A549 (cell line): ENCODE measurements at regions not wholly inside any gene's neighbourhood (a gene's known extent, or its start where the extent isn't known, plus 50 kb on each side); places are given as distances from the start of the nearest gene placed in this dataset.
"Not testable (repeated sequence)": the region's sequence is repeated elsewhere in the genome, so short reads cannot be mapped to it uniquely, and the experiment has no call there.

ENCODE experiments used
- ATAC-seq, 2 experiments: fragments of 200-7000 bp in 1 of 2; fragments of >200 bp in 1 of 2; cut with Nextera tagmentation in 1 of 2; cut with Tn5 transposase in 1 of 2; 3 replicates each; pipeline versions ENCODE4 v1.8.0 to v1.9.1; 2018 to 2020; ENCODE audit warnings: mild to moderate bottlenecking in 1 of 2, moderate library complexity in 1 of 2
- CTCF ChIA-PET: fragments of 300-600 bp; sonication (Branson Sonifier 250); formaldehyde crosslinking; extraction: SDS; loops from one replicate; lab custom pipeline; 2021; ENCODE audit warnings: antibody characterized with exemption, inconsistent platforms; lab: Yijun Ruan, JAX
- POLR2A ChIA-PET: fragments of 350-600 bp; formaldehyde crosslinking; extraction: SDS; loops from one replicate; lab custom pipeline; 2021; ENCODE audit warnings: antibody characterized with exemption, inconsistent platforms; lab: Yijun Ruan, JAX
- DNase-seq, 2 experiments: peaks; one replicate each; pipeline versions ENCODE4 v3.0.0 to v3.0.0-alpha.2; 2011 to 2016; ENCODE audit warnings: low read depth in 1 of 2, low spot score in 1 of 2
- FAIRE-seq: peaks from 2 replicates; lab custom pipeline; 2011; peaks lifted over from hg19 to GRCh38; lab: Jason Lieb, UNC
- H3K27ac ChIP-seq, 2 experiments: fragments of >200 bp; sonication (Bioruptor Twin); formaldehyde crosslinking; 3 replicates each; pipeline ENCODE4 v1.5.1; 2016 to 2017
- H3K4me1 ChIP-seq: fragments of >200 bp; sonication (Bioruptor Twin); formaldehyde crosslinking; 3 replicates; pipeline ENCODE4 v1.6.1; 2016
- H3K4me2 ChIP-seq: fragments of >200 bp; sonication (Bioruptor Twin); formaldehyde crosslinking; 3 replicates; pipeline ENCODE4 v1.6.1; 2016
- H3K4me3 ChIP-seq: fragments of >200 bp; sonication (Bioruptor Twin); formaldehyde crosslinking; 3 replicates; pipeline ENCODE4 v1.5.1; 2016
- H3K9me3 ChIP-seq: fragments of >200 bp; sonication (Bioruptor Twin); formaldehyde crosslinking; 3 replicates; pipeline ENCODE4 v1.6.1; 2016
- E2F6 ChIP-seq: IDR thresholded peaks from 2 replicates; pipeline ENCODE4 v1.6.1; 2012; ENCODE audit warnings: low read depth, borderline replicate concordance
- EP300 ChIP-seq, 2 experiments: fragments of >200 bp; sonication (Bioruptor Twin); formaldehyde crosslinking; IDR thresholded peaks; 2 replicates in 1 of 2; 3 replicates in 1 of 2; pipeline ENCODE4 v1.6.1; 2016 to 2017
- HEYL ChIP-seq: fragments of 250-450 bp; sonication (Bioruptor Pico); IDR thresholded peaks from 2 replicates; pipeline ENCODE4 v1.8.0; 2021; ENCODE audit warnings: mild to moderate bottlenecking, moderate library complexity
- HMGXB4 ChIP-seq: fragments of 250-450 bp; sonication (Bioruptor Pico); IDR thresholded peaks from 2 replicates; pipeline ENCODE4 v1.5.0; 2021; ENCODE audit warnings: mild to moderate bottlenecking, moderate library complexity, borderline replicate concordance
- HOXB13 ChIP-seq: fragments of 250-450 bp; sonication (Bioruptor Pico); IDR thresholded peaks from 2 replicates; pipeline ENCODE4 v1.5.0; 2020; ENCODE audit warnings: low read depth, mild to moderate bottlenecking, moderate library complexity
- JUN ChIP-seq, 2 experiments: fragments of >200 bp; sonication (Bioruptor Twin); formaldehyde crosslinking; IDR thresholded peaks; 2 replicates in 1 of 2; 3 replicates in 1 of 2; pipeline ENCODE4 v1.6.1; 2016 to 2017
- MAFK ChIP-seq: fragments of 450-650 bp; IDR thresholded peaks from 2 replicates; pipeline ENCODE4 v1.6.1; 2014; ENCODE audit not compliant: partially characterized antibody
- MAX ChIP-seq: IDR thresholded peaks from 2 replicates; pipeline ENCODE4 v1.6.1; 2012
- NFE2L2 ChIP-seq: fragments of 150-350 bp; conservative IDR thresholded peaks from 2 replicates; pipeline ENCODE4 v1.6.1; 2014; ENCODE audit warnings: low read length
- NPAS2 ChIP-seq: fragments of 250-450 bp; sonication (Bioruptor Pico); IDR thresholded peaks from 2 replicates; pipeline ENCODE4 v1.8.0; 2022; ENCODE audit warnings: mild to moderate bottlenecking, moderate library complexity, borderline replicate concordance
- PBX3 ChIP-seq: IDR thresholded peaks from 2 replicates; pipeline ENCODE4 v1.6.1; 2012
- POLR2AphosphoS2 ChIP-seq: conservative IDR thresholded peaks from 2 replicates; pipeline ENCODE4 v1.6.1; 2012; ENCODE audit warnings: low read length, improper control_type of control experiment, inconsistent platforms
- RAD21 ChIP-seq, 2 experiments: fragments of >200 bp in 1 of 2; sonication (Bioruptor Twin) in 1 of 2; formaldehyde crosslinking in 1 of 2; IDR thresholded peaks in 1 of 2; conservative IDR thresholded peaks in 1 of 2; 2 replicates in 1 of 2; 3 replicates in 1 of 2; pipeline ENCODE4 v1.6.1; 2012 to 2018; ENCODE audit warnings: inconsistent platforms in 1 of 2
- REST ChIP-seq: fragments of 200-600 bp; sonication (generic); IDR thresholded peaks from 2 replicates; pipeline ENCODE4 v1.6.1; 2016; ENCODE audit warnings: antibody characterized with exemption, mild to moderate bottlenecking, moderate library complexity
- TP53 ChIP-seq: fragments of 250-450 bp; sonication (Bioruptor Pico); IDR thresholded peaks from 2 replicates; pipeline ENCODE4 v1.5.0; 2021; ENCODE audit warnings: mild to moderate bottlenecking, moderate library complexity
- ZSCAN20 ChIP-seq: fragments of 250-450 bp; sonication (Bioruptor Pico); IDR thresholded peaks from 2 replicates; pipeline ENCODE4 v1.8.0; 2022; ENCODE audit warnings: mild to moderate bottlenecking, moderate library complexity
- WGBS: methylation state at CpG from one replicate; pipeline ENCODE4 v1.1.6; 2017; ENCODE audit errors: missing lambda C conversion rate; 5-methylcytosine and 5-hydroxymethylcytosine counted together

- 38% methylated on average over 3 of the region's 3 CpGs for WGBS
- POLR2A ChIA-PET, FAIRE-seq: not testable (repeated sequence)
These were observed 242.5 kb downstream of the LRIG3 start for GRCh38 chr12:58677833-58678232.

GRCh38 chr12:58678753-58679152 lies 241.6 kb downstream of the LRIG3 start:
- Histone ChIP-seq H3K4me2 (no peak overlapping the region), H3K4me1 (no peaks in the 10 kb centered on the region), H3K27ac (no peak overlapping the region), H3K9me3 (peaks cover 12% of the 10 kb centered on the region), H3K4me3 (no peak overlapping the region)
- no peak for TF ChIP-seq RAD21 (conservative IDR thresholded peaks at IDR 0.05 in 1 of 2, IDR thresholded peaks at IDR 0.05 in 1 of 2)
- no peak for TF ChIP-seq HMGXB4 (CRISPR knock-in tag)
- no peak for TF ChIP-seq E2F6
- POLR2A ChIA-PET = no interaction called here
- CTCF ChIA-PET = no interaction called here
- FAIRE-seq (no peak), ATAC-seq (no peak), DNase-seq (no peak)
- 0% methylated on average over 2 of the region's 2 CpGs for WGBS

More at GRCh38 chr12:58677833-58678232, 242.5 kb downstream of the LRIG3 start:
- H3K4me2 ChIP-seq, H3K4me3 ChIP-seq, CTCF ChIA-PET, ATAC-seq, H3K4me1 ChIP-seq, DNase-seq, H3K27ac ChIP-seq: not testable (repeated sequence)
- peaks cover 12% of the 10 kb centered on the region for H3K9me3 ChIP-seq

- peak; percentile 18 for FAIRE-seq
- Histone ChIP-seq H3K27ac (no peak overlapping the region), H3K4me2 (no peak overlapping the region), H3K4me1 (no peaks in the 10 kb centered on the region), H3K9me3 (peaks cover 12% of the 10 kb centered on the region), H3K4me3 (no peak overlapping the region)
- no peak for ATAC-seq
- 10% methylated on average over 2 of the region's 2 CpGs for WGBS
- TF ChIP-seq NFE2L2 = no peak
- no peak for TF ChIP-seq ZSCAN20 (CRISPR knock-in tag)
- ChIA-PET POLR2A (no interaction called here), CTCF (no interaction called here)
- no peak for DNase-seq
These were observed 238.6 kb downstream of the LRIG3 start for GRCh38 chr12:58681730-58682129.

- Histone ChIP-seq H3K4me2 (no peak overlapping the region), H3K4me3 (no peak overlapping the region), H3K27ac (no peak overlapping the region), H3K4me1 (no peaks in the 10 kb centered on the region), H3K9me3 (peaks cover 13% of the 10 kb centered on the region)
- TF ChIP-seq JUN (IDR thresholded peaks at IDR 0.05) (no peak), PBX3 (no peak), POLR2AphosphoS2 (no peak)
- no peak for FAIRE-seq
- ATAC-seq = no peak
- ChIA-PET CTCF (no interaction called here), POLR2A (no interaction called here)
- WGBS = 53% methylated on average over 11 of the region's 11 CpGs
- DNase-seq = no peak
These were observed 225.0 kb downstream of the LRIG3 start for GRCh38 chr12:58695263-58695662.

GRCh38 chr12:58701536-58701935 lies 218.8 kb downstream of the LRIG3 start:
- WGBS = 59% methylated on average over 7 of the region's 8 CpGs
- Histone ChIP-seq H3K4me1 (no peaks in the 10 kb centered on the region), H3K27ac (no peak overlapping the region), H3K4me2 (no peak overlapping the region), H3K4me3 (no peak overlapping the region)
- POLR2A ChIA-PET = no interaction called here
- CTCF ChIA-PET = no interaction called here
- no peak for ATAC-seq
- no peak for DNase-seq
- FAIRE-seq = no peak
- TF ChIP-seq HOXB13 (CRISPR knock-in tag) = no peak
- TF ChIP-seq EP300 (IDR thresholded peaks at IDR 0.05) = no peak
- no peak for TF ChIP-seq MAX
- TF ChIP-seq HEYL = no peak
- TF ChIP-seq MAFK = no peak
- TF ChIP-seq JUN (IDR thresholded peaks at IDR 0.05) = no peak
- no peak for TF ChIP-seq RAD21 (conservative IDR thresholded peaks at IDR 0.05 in 1 of 2, IDR thresholded peaks at IDR 0.05 in 1 of 2)
- TF ChIP-seq REST = no peak
- TF ChIP-seq NPAS2 (CRISPR knock-in tag) = no peak
- TF ChIP-seq TP53 (CRISPR knock-in tag) = no peak
- TF ChIP-seq, all 56 proteins: peak for 0
- peaks cover under 1% of the 10 kb centered on the region; the same call in 2 of the 3 replicates for H3K9me3 ChIP-seq
